ENCODE measurements at regions not wholly inside any gene's neighbourhood (a gene's known extent, or its start where the extent isn't known, plus 50 kb on each side); places are given as distances from the start of the nearest gene placed in this dataset.

DNA sequence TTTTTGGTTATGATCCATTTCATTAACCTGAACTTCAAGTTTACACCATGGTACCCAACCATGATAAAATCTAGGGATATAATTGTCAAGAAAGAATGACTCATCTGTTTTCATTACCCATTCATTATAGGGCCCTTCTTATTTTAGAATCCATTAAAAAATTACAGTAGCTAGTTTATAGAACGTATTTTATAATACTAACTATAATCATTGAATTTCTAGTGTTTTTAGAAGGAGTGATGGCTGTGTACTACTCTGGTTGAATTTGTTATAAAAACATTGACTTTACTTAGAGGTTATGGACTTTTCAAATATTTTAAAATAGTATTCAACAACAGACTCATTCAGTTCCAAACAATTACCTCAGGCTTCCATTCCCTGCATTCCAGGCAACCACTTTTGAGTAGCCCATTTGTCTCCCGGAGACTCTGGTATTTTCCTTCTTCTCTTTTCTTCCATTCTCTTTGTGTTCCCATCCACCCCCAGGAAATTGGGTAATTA, 71.9 kb upstream of the KLF12 start:
- Mint-ChIP-seq H3K36me3 (ENCODE audit: low read depth) (no peaks in the 10 kb centered on the region), H3K4me3 (no peak overlapping the region), H3K27ac (no peak overlapping the region)

DNA sequence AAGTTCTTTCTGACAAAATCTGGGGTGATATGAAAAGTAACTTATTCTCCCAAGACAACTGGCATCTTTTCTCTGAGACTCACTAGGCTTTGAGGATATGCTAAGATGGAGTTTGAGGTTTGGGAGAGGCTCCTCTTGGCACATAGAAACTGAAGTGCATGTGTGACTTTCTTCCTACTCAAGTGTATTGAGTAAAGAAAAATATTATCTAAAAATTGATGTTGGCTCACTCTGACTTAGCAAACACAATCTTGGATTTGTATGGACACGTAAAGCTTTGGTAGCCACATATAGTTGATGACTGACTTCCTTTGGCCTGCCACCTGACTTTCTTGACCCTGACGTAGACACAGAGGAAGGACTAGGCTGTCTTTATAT, 71.1 kb upstream of the KLF12 start:
- Mint-ChIP-seq H3K27ac (no peak overlapping the region), H3K4me1 (ENCODE audit: low read depth) (no peaks in the 10 kb centered on the region), H3K27me3 (peaks cover 3% of the 10 kb centered on the region), H3K4me3 (no peak overlapping the region), H3K9me3 (peaks cover 4% of the 10 kb centered on the region), H3K36me3 (ENCODE audit: low read depth) (no peaks in the 10 kb centered on the region)

More for the DNA sequence above, 71.9 kb upstream of the KLF12 start:
- no peaks in the 10 kb centered on the region for H3K4me1 Mint-ChIP-seq (ENCODE audit: low read depth)
- peaks cover 3% of the 10 kb centered on the region for H3K27me3 Mint-ChIP-seq
- H3K9me3 Mint-ChIP-seq, result peaks cover 4% of the 10 kb centered on the region

DNA sequence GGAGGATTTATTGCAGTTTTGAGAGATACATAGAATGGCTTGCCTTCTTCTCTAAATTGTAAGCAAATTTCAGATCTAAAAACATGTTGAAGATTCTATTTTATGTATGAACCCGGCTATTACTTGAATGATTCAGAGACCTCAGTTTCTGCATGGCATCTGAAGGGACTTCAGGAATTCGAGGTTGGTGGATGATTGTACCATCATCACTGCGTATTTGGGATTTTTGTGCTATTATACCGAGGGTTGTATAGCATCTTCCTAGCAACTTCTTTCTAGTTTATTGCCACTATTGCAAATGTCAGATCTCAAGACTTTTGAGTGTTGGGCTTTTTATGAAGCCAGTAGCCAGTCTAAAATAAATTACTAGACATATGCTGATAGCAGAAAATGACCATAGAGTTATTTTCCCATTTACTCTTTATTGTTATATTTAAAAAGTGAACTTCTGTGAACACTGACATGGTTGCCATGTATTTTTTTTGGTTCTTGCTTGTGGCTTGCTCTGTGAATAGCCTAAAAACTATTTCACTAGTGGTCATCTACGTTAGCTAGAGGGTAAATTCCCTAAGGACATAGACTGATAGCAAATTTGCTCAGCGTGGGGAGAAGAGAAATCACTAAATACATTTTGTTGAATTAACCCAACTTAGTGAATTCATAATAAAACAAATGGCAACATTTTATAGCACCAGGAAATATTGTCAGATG, 70.6 kb upstream of the KLF12 start:
- H3K4me3 Mint-ChIP-seq, result no peak overlapping the region
- H3K4me1 Mint-ChIP-seq (ENCODE audit: low read depth), result no peaks in the 10 kb centered on the region
- H3K27ac Mint-ChIP-seq, result no peak overlapping the region
- no peaks in the 10 kb centered on the region for H3K36me3 Mint-ChIP-seq (ENCODE audit: low read depth)
- H3K27me3 Mint-ChIP-seq, result peaks cover 3% of the 10 kb centered on the region
- peaks cover 4% of the 10 kb centered on the region for H3K9me3 Mint-ChIP-seq

DNA sequence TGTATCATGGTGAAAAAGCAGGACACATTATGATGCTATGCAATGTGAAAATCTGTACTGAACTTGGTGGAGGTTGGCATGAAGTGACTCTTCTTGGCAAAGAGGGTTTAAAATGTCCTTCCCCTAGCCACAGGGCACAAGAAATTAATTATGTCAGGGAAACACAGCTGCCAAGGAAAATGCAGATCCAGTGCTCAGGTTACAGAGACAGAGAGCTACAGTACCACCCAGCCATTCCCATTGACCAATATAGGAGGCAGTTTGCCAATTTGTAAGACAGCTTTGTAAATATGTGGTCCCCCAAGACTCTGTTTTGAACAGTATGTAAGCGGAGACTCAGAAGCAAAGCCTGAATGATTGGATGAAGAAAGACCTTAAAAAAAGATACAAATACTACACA, 69.4 kb upstream of the KLF12 start:
- no peak overlapping the region for H3K4me3 Mint-ChIP-seq
- no peak overlapping the region for H3K27ac Mint-ChIP-seq
- no peaks in the 10 kb centered on the region for H3K4me1 Mint-ChIP-seq (ENCODE audit: low read depth)
- no peaks in the 10 kb centered on the region for H3K36me3 Mint-ChIP-seq (ENCODE audit: low read depth)
- H3K9me3 Mint-ChIP-seq, result no peaks in the 10 kb centered on the region
- H3K27me3 Mint-ChIP-seq, result peaks cover 3% of the 10 kb centered on the region

DNA sequence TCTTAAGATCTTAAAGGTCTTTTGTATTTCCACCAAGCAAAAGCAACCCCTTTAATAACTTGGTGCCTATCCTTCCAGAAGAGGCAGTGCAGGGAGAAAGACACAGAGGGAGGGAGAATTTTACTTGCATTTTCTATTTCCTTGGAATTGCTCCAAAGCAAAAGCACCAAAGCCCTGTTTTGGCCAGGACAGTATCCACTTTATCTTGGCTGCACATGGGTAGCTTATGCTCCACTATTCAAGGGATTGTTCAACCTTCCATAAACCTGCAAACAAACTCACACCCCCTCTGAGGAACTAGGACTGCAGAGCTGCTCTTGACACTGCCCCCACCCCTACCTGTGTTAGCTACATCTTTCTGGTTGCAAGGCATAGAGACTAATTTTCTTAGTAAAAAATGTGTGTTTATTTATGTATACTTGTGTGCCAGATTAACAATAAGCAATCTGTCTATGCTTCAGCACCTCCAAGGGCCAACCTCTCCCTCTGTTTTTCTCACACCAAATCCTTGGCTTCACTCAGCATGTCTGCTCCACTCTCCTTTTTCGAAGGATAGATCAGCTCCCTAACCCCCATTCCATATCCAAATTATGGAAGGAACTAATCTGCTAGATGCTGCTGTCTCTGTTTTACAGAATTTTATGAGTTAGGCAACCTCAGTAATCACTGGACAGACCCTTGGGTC, 68.1 kb upstream of the KLF12 start:
- no peaks in the 10 kb centered on the region for H3K4me1 Mint-ChIP-seq (ENCODE audit: low read depth)
- H3K27ac Mint-ChIP-seq, result no peak overlapping the region
- peaks cover 3% of the 10 kb centered on the region for H3K27me3 Mint-ChIP-seq
- H3K4me3 Mint-ChIP-seq, result no peak overlapping the region
- H3K36me3 Mint-ChIP-seq (ENCODE audit: low read depth), result no peaks in the 10 kb centered on the region
- H3K9me3 Mint-ChIP-seq, result no peaks in the 10 kb centered on the region

DNA sequence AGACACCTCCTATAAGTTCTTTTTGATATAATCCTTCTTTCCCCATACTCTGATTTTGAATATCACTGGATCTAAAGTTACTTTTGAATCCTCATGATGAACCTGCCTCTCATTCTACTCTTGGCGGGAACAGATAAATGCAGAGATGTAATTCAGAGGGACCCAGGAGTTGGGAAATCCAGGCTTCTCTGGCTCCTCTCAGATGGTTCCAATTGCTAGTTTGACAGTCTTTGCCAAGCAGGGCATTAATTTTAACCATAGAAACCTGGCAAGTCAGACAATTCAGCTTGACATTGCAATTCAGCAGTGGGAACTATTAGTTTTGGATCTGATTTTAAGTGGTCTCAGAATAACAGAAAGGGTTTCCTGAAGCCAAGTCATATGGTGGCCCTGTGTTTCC, 67.3 kb upstream of the KLF12 start:
- Mint-ChIP-seq H3K27ac (no peak overlapping the region), H3K27me3 (peaks cover 3% of the 10 kb centered on the region), H3K4me1 (ENCODE audit: low read depth) (no peaks in the 10 kb centered on the region), H3K36me3 (ENCODE audit: low read depth) (no peaks in the 10 kb centered on the region), H3K9me3 (no peaks in the 10 kb centered on the region), H3K4me3 (no peak overlapping the region)

DNA sequence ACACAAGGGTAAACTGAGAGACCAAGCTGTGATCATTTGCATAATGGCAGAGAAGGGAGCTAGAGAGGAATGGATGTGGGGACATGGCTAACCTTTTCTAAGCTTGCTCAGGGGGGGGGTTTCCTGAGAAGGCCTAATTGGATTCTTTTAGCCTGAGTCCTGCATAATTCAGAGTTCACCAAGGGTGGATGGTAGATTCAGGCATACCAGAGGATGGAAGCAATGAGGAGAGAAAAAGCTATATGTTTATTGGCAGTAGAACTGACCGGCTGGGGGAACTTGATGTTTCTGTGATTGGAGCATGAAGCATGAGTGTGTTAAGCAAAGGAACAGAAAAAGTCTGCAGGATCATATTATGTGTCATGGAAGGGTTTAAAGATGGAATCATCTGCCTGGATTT, 65.9 kb upstream of the KLF12 start:
- Mint-ChIP-seq H3K36me3 (ENCODE audit: low read depth) (no peaks in the 10 kb centered on the region), H3K27me3 (peaks cover 3% of the 10 kb centered on the region), H3K4me3 (no peak overlapping the region), H3K27ac (no peak overlapping the region), H3K9me3 (no peaks in the 10 kb centered on the region), H3K4me1 (ENCODE audit: low read depth) (no peaks in the 10 kb centered on the region)

DNA sequence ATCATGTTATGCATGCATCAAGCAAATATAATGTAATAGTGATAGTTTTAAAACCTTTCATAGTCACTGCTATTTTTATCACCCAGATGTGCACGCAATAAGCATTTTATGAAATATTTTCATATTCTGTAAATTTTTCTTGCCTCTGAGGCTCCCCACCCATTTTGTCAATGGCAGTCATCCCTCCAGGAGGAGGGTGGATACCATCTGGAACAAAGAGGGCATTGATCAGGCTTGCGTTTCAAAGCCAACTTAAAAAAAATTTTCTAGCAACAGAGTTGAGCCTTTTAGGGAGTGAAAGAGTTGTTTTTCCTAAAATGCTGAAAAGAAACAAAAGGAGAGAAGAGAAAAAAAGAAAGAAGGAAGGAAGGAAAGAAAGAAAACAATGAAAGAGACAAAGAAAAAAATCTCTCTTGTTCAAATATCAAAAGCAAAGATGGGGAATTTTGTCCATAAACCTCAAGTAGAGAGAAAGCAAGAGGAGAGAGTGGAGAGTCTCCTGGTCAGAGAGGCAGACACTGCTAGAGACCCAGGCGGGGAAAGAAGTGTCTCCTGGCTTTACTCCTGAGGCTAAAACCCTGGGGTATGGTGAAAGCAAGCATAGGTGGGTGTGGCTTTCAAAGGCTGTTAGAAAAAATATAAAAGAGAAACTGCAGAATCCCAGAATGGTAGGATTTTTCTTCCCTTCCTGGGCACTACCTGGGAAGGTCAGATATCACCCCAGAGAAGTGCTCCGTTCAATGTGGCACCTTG, 63.6 kb upstream of the KLF12 start:
- H3K27ac Mint-ChIP-seq, result no peak overlapping the region
- no peaks in the 10 kb centered on the region for H3K27me3 Mint-ChIP-seq

DNA sequence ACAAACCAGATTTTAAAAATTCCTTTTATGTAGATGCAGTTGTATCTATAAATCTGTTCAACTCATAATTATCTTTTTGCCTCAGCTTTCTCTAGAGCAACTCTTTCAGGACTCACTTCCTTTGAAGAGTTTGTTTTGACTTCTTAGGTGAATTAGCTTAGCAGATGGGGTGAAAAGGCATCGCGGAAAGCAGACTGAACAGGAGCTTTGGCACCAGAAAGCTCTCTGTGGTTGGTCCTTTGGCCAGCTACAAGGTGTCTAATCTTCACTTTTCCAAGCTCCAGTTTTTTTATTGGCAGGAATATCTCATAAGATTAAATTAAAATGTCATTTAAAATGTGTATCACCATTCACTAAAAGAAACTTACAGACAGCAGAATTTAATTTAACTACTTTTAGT, 60.6 kb upstream of the KLF12 start:
- no peaks in the 10 kb centered on the region for H3K27me3 Mint-ChIP-seq
- no peak overlapping the region for H3K27ac Mint-ChIP-seq
- no peaks in the 10 kb centered on the region for H3K36me3 Mint-ChIP-seq (ENCODE audit: low read depth)
- no peaks in the 10 kb centered on the region for H3K9me3 Mint-ChIP-seq
- peaks cover 34% of the 10 kb centered on the region for H3K4me1 Mint-ChIP-seq (ENCODE audit: low read depth)
- no peak overlapping the region for H3K4me3 Mint-ChIP-seq

More for the DNA sequence above, 63.6 kb upstream of the KLF12 start:
- H3K4me3 Mint-ChIP-seq, result no peak overlapping the region
- peaks cover 16% of the 10 kb centered on the region for H3K4me1 Mint-ChIP-seq (ENCODE audit: low read depth)
- no peaks in the 10 kb centered on the region for H3K9me3 Mint-ChIP-seq
- no peaks in the 10 kb centered on the region for H3K36me3 Mint-ChIP-seq (ENCODE audit: low read depth)

DNA sequence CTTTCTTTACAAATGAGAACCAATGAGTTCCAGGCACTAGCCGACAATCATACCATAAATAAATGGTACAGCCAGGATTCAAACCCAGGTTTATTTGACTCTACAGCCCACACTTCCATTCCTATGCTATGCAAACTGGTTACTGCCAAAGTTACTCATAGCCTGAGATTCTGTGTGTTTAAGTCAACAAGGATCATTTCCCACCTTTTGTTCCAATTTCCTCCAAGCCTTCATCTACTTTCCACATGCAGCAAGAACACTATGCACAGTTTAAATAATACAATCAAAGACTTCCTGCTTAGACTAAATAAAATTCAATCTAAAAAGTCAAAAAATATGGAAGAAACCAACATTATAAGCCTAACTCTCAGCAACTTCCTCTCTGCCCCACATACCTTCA, 59.2 kb upstream of the KLF12 start:
- Mint-ChIP-seq H3K36me3 (ENCODE audit: low read depth) (no peaks in the 10 kb centered on the region), H3K27me3 (no peaks in the 10 kb centered on the region), H3K27ac (no peak overlapping the region), H3K4me1 (ENCODE audit: low read depth) (peaks cover 34% of the 10 kb centered on the region), H3K9me3 (no peaks in the 10 kb centered on the region), H3K4me3 (no peak overlapping the region)

DNA sequence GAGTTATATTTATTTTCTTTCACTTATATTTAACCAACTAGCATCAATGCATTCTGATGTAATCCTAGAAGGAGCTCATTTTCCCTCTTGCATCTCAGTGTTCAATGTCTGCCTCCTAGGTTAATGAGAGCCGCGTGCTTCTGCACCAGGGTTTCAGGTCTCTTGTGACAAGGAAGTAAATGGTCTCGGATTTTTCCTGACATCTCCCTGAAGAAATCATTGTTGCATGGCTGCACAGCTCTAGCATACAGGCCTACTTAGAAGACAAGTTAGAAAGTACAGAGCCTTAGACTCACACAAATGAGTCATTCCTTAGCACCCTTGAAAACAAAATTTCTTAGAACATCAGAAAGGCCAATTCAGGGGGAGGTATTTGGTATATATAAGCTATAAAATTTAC, 57.2 kb upstream of the KLF12 start:
- Mint-ChIP-seq H3K27ac (no peak overlapping the region), H3K36me3 (ENCODE audit: low read depth) (no peaks in the 10 kb centered on the region), H3K4me3 (peak overlapping the region; percentile 40), H3K9me3 (no peaks in the 10 kb centered on the region), H3K4me1 (ENCODE audit: low read depth) (peaks cover 34% of the 10 kb centered on the region), H3K27me3 (no peaks in the 10 kb centered on the region)

DNA sequence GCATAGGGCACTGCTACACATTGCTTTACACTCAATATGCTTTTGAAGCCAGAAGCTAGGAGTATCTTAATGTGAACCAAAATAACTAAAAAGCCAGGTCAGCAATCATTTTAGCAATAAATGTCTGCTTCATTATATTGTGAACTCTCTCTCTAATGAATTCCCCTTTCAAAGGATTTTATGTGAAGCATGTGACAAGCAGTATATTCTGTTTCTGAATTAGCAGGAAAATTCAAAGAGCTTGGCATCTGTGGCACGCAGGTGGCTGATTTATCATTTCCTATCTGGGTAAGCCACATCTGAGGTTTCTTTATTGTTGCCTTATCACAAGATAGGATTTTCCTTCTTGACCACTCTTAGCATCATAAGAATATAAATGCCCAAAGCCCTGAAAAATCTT, 56.8 kb upstream of the KLF12 start:
- Mint-ChIP-seq H3K4me1 (ENCODE audit: low read depth) (peaks cover 34% of the 10 kb centered on the region), H3K27me3 (no peaks in the 10 kb centered on the region), H3K27ac (peak overlapping the region; percentile 39), H3K9me3 (no peaks in the 10 kb centered on the region), H3K4me3 (no peak overlapping the region), H3K36me3 (ENCODE audit: low read depth) (no peaks in the 10 kb centered on the region)

DNA sequence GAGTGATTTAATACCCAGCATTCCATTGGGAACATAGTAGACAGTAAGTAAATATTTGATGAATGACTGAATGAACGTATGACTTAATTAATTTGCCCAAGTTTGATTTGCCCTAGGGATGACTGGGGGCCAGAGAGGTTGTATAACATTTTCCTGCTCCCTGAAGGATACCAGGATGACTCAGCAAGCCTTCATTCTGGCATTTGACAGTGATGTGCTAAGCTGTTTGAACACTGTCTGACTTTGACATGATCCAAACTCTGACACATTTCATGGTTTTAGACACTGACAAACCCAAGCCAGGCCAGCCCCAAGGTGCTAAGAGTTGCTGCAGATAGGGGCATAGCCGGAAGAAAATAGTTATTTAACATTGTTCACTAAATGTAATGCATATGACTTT, 53.4 kb upstream of the KLF12 start:
- Mint-ChIP-seq H3K36me3 (ENCODE audit: low read depth) (no peaks in the 10 kb centered on the region), H3K4me3 (no peak overlapping the region), H3K27me3 (no peaks in the 10 kb centered on the region), H3K27ac (no peak overlapping the region), H3K4me1 (ENCODE audit: low read depth) (peaks cover 17% of the 10 kb centered on the region), H3K9me3 (no peaks in the 10 kb centered on the region)

DNA sequence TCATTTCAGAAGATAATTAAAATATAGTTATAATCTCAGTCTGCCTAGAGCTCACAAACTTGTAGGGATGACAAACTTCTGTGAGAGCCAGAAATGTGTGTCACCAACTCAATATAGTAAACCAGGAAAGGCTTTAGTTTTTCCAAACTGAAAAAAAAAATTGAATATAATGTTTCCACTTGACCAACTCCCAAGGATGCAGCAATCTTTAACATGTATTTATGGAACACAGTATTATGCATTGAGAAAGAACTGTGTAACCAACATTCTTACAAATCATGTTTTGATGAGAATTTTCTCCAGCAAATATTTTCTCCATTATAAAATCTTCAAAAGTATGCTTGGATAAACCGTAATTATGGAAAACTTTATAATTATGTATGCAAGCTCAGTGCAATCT, 50.1 kb upstream of the KLF12 start:
- no peaks in the 10 kb centered on the region for H3K27me3 Mint-ChIP-seq
- no peaks in the 10 kb centered on the region for H3K36me3 Mint-ChIP-seq (ENCODE audit: low read depth)
- no peak overlapping the region for H3K4me3 Mint-ChIP-seq
- H3K27ac Mint-ChIP-seq, result no peak overlapping the region
- H3K9me3 Mint-ChIP-seq, result no peaks in the 10 kb centered on the region
- H3K4me1 Mint-ChIP-seq (ENCODE audit: low read depth), result no peaks in the 10 kb centered on the region
